H1 (cell line): ENCODE measurements at regions not wholly inside any gene's neighbourhood (a gene's known extent, or its start where the extent isn't known, plus 50 kb on each side); places are given as distances from the start of the nearest gene placed in this dataset.

Experiments
- ASH2L ChIP-seq: fragments of 200-600, 300-600 bp; sonication (generic); IDR thresholded peaks from one replicate; pipeline ENCODE4 v1.7.1; 2017; ENCODE audit warnings: low read length
- KDM1A ChIP-seq: fragments of 200-600, 300-600 bp; sonication (generic); IDR thresholded peaks from 2 replicates; pipeline ENCODE4 v1.7.1; 2016; ENCODE audit warnings: mild to moderate bottlenecking, low read length, borderline replicate concordance
- SAP30 ChIP-seq: fragments of 300-600 bp; sonication (generic); IDR thresholded peaks from 2 replicates; pipeline ENCODE4 v1.7.1; 2012; ENCODE audit warnings: low read length, moderate library complexity, mild to moderate bottlenecking, inconsistent platforms; ENCODE audit not compliant: insufficient read depth, insufficient replicate concordance
- TF ChIP-seq, protein P1 (sequence below): fragments of 300-600 bp; sonication (generic); IDR thresholded peaks from 2 replicates; pipeline ENCODE4 v1.7.1; 2012; ENCODE audit warnings: low read length, moderate library complexity, mild to moderate bottlenecking, inconsistent platforms; ENCODE audit not compliant: insufficient replicate concordance
- TF ChIP-seq, protein P2 (sequence below): IDR thresholded peaks from 2 replicates; pipeline ENCODE4 v1.6.1; 2011; ENCODE audit warnings: low read depth, mild to moderate bottlenecking, low read length; ENCODE audit not compliant: insufficient read depth

DNA sequence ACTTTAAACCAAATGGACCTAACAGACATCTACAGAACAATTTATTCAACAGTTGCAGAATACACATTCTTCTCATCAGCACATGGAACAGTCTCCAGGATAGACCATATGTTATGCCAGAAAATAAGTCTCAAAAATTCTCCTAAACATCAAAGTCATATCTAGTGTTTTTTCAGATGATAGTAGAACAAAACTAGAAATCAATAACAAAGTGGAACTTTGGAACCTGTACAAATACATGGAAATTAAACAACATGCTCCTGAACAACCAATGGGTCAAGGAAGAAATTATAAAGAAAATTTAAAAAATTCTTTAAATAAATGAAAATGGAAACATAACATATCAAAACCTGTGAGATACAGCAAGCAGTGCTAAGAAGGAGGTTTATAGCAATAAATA, 194.1 kb upstream of the SIX2 start (continued):
- TF ChIP-seq, protein P1, sequence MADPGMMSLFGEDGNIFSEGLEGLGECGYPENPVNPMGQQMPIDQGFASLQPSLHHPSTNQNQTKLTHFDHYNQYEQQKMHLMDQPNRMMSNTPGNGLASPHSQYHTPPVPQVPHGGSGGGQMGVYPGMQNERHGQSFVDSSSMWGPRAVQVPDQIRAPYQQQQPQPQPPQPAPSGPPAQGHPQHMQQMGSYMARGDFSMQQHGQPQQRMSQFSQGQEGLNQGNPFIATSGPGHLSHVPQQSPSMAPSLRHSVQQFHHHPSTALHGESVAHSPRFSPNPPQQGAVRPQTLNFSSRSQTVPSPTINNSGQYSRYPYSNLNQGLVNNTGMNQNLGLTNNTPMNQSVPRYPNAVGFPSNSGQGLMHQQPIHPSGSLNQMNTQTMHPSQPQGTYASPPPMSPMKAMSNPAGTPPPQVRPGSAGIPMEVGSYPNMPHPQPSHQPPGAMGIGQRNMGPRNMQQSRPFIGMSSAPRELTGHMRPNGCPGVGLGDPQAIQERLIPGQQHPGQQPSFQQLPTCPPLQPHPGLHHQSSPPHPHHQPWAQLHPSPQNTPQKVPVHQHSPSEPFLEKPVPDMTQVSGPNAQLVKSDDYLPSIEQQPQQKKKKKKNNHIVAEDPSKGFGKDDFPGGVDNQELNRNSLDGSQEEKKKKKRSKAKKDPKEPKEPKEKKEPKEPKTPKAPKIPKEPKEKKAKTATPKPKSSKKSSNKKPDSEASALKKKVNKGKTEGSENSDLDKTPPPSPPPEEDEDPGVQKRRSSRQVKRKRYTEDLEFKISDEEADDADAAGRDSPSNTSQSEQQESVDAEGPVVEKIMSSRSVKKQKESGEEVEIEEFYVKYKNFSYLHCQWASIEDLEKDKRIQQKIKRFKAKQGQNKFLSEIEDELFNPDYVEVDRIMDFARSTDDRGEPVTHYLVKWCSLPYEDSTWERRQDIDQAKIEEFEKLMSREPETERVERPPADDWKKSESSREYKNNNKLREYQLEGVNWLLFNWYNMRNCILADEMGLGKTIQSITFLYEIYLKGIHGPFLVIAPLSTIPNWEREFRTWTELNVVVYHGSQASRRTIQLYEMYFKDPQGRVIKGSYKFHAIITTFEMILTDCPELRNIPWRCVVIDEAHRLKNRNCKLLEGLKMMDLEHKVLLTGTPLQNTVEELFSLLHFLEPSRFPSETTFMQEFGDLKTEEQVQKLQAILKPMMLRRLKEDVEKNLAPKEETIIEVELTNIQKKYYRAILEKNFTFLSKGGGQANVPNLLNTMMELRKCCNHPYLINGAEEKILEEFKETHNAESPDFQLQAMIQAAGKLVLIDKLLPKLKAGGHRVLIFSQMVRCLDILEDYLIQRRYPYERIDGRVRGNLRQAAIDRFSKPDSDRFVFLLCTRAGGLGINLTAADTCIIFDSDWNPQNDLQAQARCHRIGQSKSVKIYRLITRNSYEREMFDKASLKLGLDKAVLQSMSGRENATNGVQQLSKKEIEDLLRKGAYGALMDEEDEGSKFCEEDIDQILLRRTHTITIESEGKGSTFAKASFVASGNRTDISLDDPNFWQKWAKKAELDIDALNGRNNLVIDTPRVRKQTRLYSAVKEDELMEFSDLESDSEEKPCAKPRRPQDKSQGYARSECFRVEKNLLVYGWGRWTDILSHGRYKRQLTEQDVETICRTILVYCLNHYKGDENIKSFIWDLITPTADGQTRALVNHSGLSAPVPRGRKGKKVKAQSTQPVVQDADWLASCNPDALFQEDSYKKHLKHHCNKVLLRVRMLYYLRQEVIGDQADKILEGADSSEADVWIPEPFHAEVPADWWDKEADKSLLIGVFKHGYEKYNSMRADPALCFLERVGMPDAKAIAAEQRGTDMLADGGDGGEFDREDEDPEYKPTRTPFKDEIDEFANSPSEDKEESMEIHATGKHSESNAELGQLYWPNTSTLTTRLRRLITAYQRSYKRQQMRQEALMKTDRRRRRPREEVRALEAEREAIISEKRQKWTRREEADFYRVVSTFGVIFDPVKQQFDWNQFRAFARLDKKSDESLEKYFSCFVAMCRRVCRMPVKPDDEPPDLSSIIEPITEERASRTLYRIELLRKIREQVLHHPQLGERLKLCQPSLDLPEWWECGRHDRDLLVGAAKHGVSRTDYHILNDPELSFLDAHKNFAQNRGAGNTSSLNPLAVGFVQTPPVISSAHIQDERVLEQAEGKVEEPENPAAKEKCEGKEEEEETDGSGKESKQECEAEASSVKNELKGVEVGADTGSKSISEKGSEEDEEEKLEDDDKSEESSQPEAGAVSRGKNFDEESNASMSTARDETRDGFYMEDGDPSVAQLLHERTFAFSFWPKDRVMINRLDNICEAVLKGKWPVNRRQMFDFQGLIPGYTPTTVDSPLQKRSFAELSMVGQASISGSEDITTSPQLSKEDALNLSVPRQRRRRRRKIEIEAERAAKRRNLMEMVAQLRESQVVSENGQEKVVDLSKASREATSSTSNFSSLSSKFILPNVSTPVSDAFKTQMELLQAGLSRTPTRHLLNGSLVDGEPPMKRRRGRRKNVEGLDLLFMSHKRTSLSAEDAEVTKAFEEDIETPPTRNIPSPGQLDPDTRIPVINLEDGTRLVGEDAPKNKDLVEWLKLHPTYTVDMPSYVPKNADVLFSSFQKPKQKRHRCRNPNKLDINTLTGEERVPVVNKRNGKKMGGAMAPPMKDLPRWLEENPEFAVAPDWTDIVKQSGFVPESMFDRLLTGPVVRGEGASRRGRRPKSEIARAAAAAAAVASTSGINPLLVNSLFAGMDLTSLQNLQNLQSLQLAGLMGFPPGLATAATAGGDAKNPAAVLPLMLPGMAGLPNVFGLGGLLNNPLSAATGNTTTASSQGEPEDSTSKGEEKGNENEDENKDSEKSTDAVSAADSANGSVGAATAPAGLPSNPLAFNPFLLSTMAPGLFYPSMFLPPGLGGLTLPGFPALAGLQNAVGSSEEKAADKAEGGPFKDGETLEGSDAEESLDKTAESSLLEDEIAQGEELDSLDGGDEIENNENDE: no peak
- TF ChIP-seq KDM1A (no peak), ASH2L (no peak), SAP30 (no peak)
- TF ChIP-seq, protein P2, sequence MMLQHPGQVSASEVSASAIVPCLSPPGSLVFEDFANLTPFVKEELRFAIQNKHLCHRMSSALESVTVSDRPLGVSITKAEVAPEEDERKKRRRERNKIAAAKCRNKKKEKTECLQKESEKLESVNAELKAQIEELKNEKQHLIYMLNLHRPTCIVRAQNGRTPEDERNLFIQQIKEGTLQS: no peak
